IMR-90 (cell line): ENCODE measurements at regions not wholly inside any gene's neighbourhood (a gene's known extent, or its start where the extent isn't known, plus 50 kb on each side); places are given as distances from the start of the nearest gene placed in this dataset.

Source experiments
- ATAC-seq: fragments of 200-7000 bp; cut with Tn5 transposase; 2 replicates; pipeline ENCODE4 v1.9.1; 2020; ENCODE audit warnings: low read depth, mild to moderate bottlenecking, moderate library complexity
- BruUV-seq: library from RNA; stranded (reverse); fragments of 400-500 nt; replicated peaks from 2 replicates; lab custom pipeline; 2021; lab: Mats Ljungman, UMichigan
- CTCF ChIA-PET: fragments of 300-600 bp; formaldehyde crosslinking; extraction: SDS; loops from one replicate; lab custom pipeline; 2021; ENCODE audit warnings: antibody characterized with exemption; lab: Yijun Ruan, JAX
- POLR2A ChIA-PET: fragments of 300-600 bp; sonication (Branson Sonifier 250); formaldehyde crosslinking; loops from one replicate; lab custom pipeline; 2022; ENCODE audit warnings: antibody characterized with exemption; ENCODE audit not compliant: unreplicated experiment; lab: Charles Lee
- DNase-seq: peaks from one replicate; pipeline ENCODE4 v3.0.0; 2013
- H2AFZ ChIP-seq: replicated peaks from 2 replicates; pipeline ENCODE3; 2013; ENCODE audit warnings: low read length, mild to moderate bottlenecking; ENCODE audit not compliant: poor library complexity
- H2AK5ac ChIP-seq: 2 replicates; pipeline ENCODE4 v1.6.1; 2013; ENCODE audit warnings: low read depth, low read length, inconsistent platforms
- H2AK9ac ChIP-seq: replicated peaks from 2 replicates; pipeline ENCODE3; 2013; ENCODE audit warnings: mild to moderate bottlenecking, low read depth, low read length, moderate library complexity; ENCODE audit not compliant: poor library complexity
- H2BK120ac ChIP-seq: 2 replicates; pipeline ENCODE4 v1.6.1; 2013; ENCODE audit warnings: low read depth, low read length, inconsistent platforms
- H2BK15ac ChIP-seq: 3 replicates; pipeline ENCODE4 v1.6.1; 2013; ENCODE audit warnings: low read depth, low read length, inconsistent platforms
- H2BK20ac ChIP-seq: 2 replicates; pipeline ENCODE4 v1.6.1; 2013; ENCODE audit warnings: low read depth, mild to moderate bottlenecking, inconsistent platforms, low read length, moderate library complexity
- H2BK5ac ChIP-seq: 2 replicates; pipeline ENCODE4 v1.6.1; 2013; ENCODE audit warnings: mild to moderate bottlenecking, low read depth, low read length, inconsistent platforms; ENCODE audit not compliant: poor library complexity, severe bottlenecking
- H3K14ac ChIP-seq: replicated peaks from 2 replicates; pipeline ENCODE4 v1.6.1; 2013; ENCODE audit warnings: low read depth, low read length, inconsistent platforms
- H3K18ac ChIP-seq: 2 replicates; pipeline ENCODE4 v1.6.1; 2013; ENCODE audit warnings: low read depth, low read length, control low read depth
- H3K23ac ChIP-seq: 2 replicates; pipeline ENCODE4 v1.6.1; 2013; ENCODE audit warnings: low read depth, low read length, inconsistent platforms
- H3K27ac ChIP-seq: 2 replicates; pipeline ENCODE4 v1.5.1; 2013; ENCODE audit warnings: mild to moderate bottlenecking, control low read depth, low read length; ENCODE audit not compliant: insufficient read depth
- H3K27me3 ChIP-seq: 2 replicates; pipeline ENCODE4 v1.6.1; 2013; ENCODE audit warnings: low read length; ENCODE audit not compliant: control insufficient read depth, insufficient read depth
- H3K36me3 ChIP-seq: 2 replicates; pipeline ENCODE4 v1.6.1; 2013; ENCODE audit warnings: low read length, mixed read lengths; ENCODE audit not compliant: control insufficient read depth, insufficient read depth
- H3K4ac ChIP-seq: 2 replicates; pipeline ENCODE4 v1.6.1; 2013; ENCODE audit warnings: low read depth, low read length, inconsistent platforms
- H3K4me1 ChIP-seq: 2 replicates; pipeline ENCODE4 v1.6.1; 2013; ENCODE audit warnings: low read length, mixed read lengths; ENCODE audit not compliant: control insufficient read depth, insufficient read depth
- H3K4me2 ChIP-seq: 2 replicates; pipeline ENCODE4 v1.6.1; 2013; ENCODE audit warnings: low read depth, mild to moderate bottlenecking, control low read depth, low read length, moderate library complexity
- H3K4me3 ChIP-seq: 2 replicates; pipeline ENCODE4 v1.5.1; 2013; ENCODE audit warnings: low read depth, mild to moderate bottlenecking, control low read depth, low read length, moderate library complexity; ENCODE audit not compliant: insufficient read depth
- H3K56ac ChIP-seq: 2 replicates; pipeline ENCODE4 v1.6.1; 2013; ENCODE audit warnings: low read length, inconsistent platforms; ENCODE audit not compliant: insufficient read depth; ENCODE audit errors: extremely low read depth
- H3K79me1 ChIP-seq, 2 experiments: 2 replicates each; pipeline ENCODE4 v1.6.1; 2013; ENCODE audit warnings: low read length in 2 of 2, inconsistent platforms in 1 of 2, low read depth in 1 of 2
- H3K9ac ChIP-seq: 2 replicates; pipeline ENCODE4 v1.6.1; 2013; ENCODE audit warnings: low read depth, low read length, control low read depth
- H3K9me1 ChIP-seq: 2 replicates; pipeline ENCODE4 v1.6.1; 2013; ENCODE audit warnings: low read length, inconsistent platforms; ENCODE audit not compliant: insufficient read depth
- H3K9me3 ChIP-seq: 2 replicates; pipeline ENCODE4 v1.6.1; 2013; ENCODE audit warnings: low read length; ENCODE audit not compliant: control insufficient read depth, insufficient read depth
- H4K20me1 ChIP-seq: 2 replicates; pipeline ENCODE4 v1.6.1; 2013; ENCODE audit warnings: low read length, inconsistent platforms; ENCODE audit not compliant: insufficient read depth
- H4K5ac ChIP-seq: 2 replicates; pipeline ENCODE4 v1.6.1; 2013; ENCODE audit warnings: mild to moderate bottlenecking, low read depth, low read length, control low read depth
- H4K8ac ChIP-seq, 2 experiments: 2 replicates each; pipeline ENCODE4 v1.6.1; 2013; ENCODE audit warnings: low read depth in 2 of 2, low read length in 2 of 2, control low read depth in 1 of 2, inconsistent platforms in 1 of 2
- H4K91ac ChIP-seq: 2 replicates; pipeline ENCODE4 v1.6.1; 2013; ENCODE audit warnings: low read depth, low read length, inconsistent platforms; ENCODE audit not compliant: insufficient read depth
- BHLHE40 ChIP-seq: fragments of 150-350 bp; IDR thresholded peaks from 2 replicates; pipeline ENCODE4 v1.6.1; 2016; ENCODE audit warnings: mild to moderate bottlenecking, low read depth, low read length
- CEBPB ChIP-seq: IDR thresholded peaks from 2 replicates; pipeline ENCODE4 v1.6.1; 2012; ENCODE audit warnings: low read depth, low read length, improper control_type of control experiment
- FOS ChIP-seq: fragments of 150-350 bp; IDR thresholded peaks from 2 replicates; pipeline ENCODE4 v1.6.1; 2016; ENCODE audit warnings: low read depth, low read length
- MAFK ChIP-seq: IDR thresholded peaks from 2 replicates; pipeline ENCODE4 v1.6.1; 2012; ENCODE audit warnings: low read depth, low read length, improper control_type of control experiment
- RAD21 ChIP-seq: IDR thresholded peaks from 2 replicates; pipeline ENCODE4 v1.6.1; 2012; ENCODE audit warnings: low read length, improper control_type of control experiment
- WGBS, 2 experiments: methylation state at CpG; one replicate each; pipeline versions ENCODE4 v1.1.5 to v1.1.7; 2013; ENCODE audit warnings: missing lambda C conversion rate in 2 of 2; ENCODE audit not compliant: insufficient read length in 1 of 2; ENCODE audit errors: extremely low coverage in 2 of 2; 5-methylcytosine and 5-hydroxymethylcytosine counted together
- dilution Hi-C: fragments of 300-500 bp; cut with HindIII; formaldehyde crosslinking; loops from one replicate; pipeline ENCODE4 v1.14.3; 2018; ENCODE audit warnings: low sequenced_read_pairs; ENCODE audit not compliant: unreplicated experiment
- in situ Hi-C: fragments of 300-500 bp; cut with MboI; formaldehyde crosslinking; loops from 3 replicates; pipeline ENCODE4 v1.14.3; 2019; ENCODE audit warnings: low sequenced_read_pairs, inconsistent platforms, mixed read lengths
- intact Hi-C: fragments of 100-400 bp; cut with micrococcal nuclease; formaldehyde crosslinking; loops from 2 replicates; pipeline ENCODE4 v1.10.0; 2022

- H2BK15ac ChIP-seq, result no peak overlapping the region
- intact Hi-C loops (no loop called here), in situ Hi-C loops (no loop called here), dilution Hi-C loops (no loop called here)
- no peaks in the 10 kb centered on the region for H3K9me3 ChIP-seq
- H3K14ac ChIP-seq, result no peak overlapping the region
- H2AFZ ChIP-seq, result no peak overlapping the region
- no peak overlapping the region for H2BK5ac ChIP-seq
- no peak overlapping the region for H2AK5ac ChIP-seq
- H3K27ac ChIP-seq, result no peak overlapping the region
- no peaks in the 10 kb centered on the region for H3K9me1 ChIP-seq
- no peak overlapping the region for H2BK20ac ChIP-seq
- TF ChIP-seq BHLHE40 (no peak), RAD21 (no peak), CEBPB (no peak), FOS (no peak), MAFK (no peak)
- H2BK120ac ChIP-seq, result no peak overlapping the region
- no peak overlapping the region for H3K4ac ChIP-seq
- no peak overlapping the region for H4K91ac ChIP-seq
- H4K8ac ChIP-seq, result no peak overlapping the region
- no peaks in the 10 kb centered on the region for H3K4me1 ChIP-seq
- H3K27me3 ChIP-seq, result no peaks in the 10 kb centered on the region
- H3K18ac ChIP-seq, result no peak overlapping the region
- H3K9ac ChIP-seq, result no peak overlapping the region
- H3K36me3 ChIP-seq, result no peaks in the 10 kb centered on the region
- H3K23ac ChIP-seq, result no peak overlapping the region
- no TSS peak for BruUV-seq
- H3K79me1 ChIP-seq, result no peaks in the 10 kb centered on the region
- no peak overlapping the region for H3K56ac ChIP-seq
- H2AK9ac ChIP-seq, result no peak overlapping the region
- CTCF ChIA-PET, result no interaction called here
- no CpG with 5 or more reads among the region's 1 CpG for WGBS, 2 experiments
- no peak for ATAC-seq
- H3K4me2 ChIP-seq, result no peak overlapping the region
- no peak overlapping the region for H4K5ac ChIP-seq
- no peaks in the 10 kb centered on the region for H4K20me1 ChIP-seq
- DNase-seq, result no peak
- POLR2A ChIA-PET, result no interaction called here
- H3K4me3 ChIP-seq, result no peak overlapping the region
These were observed 375.8 kb upstream of the PIK3C3 start for GRCh38 chr18:41579185-41579584.
